ENCODE measurements at regions not wholly inside any gene's neighbourhood (a gene's known extent, or its start where the extent isn't known, plus 50 kb on each side); places are given as distances from the start of the nearest gene placed in this dataset.

- H3K9me3 Mint-ChIP-seq = peaks cover 14% of the 10 kb centered on the region
- no peak for TF ChIP-seq CTCF (IDR thresholded peaks at IDR 0.05; ENCODE audit: unreplicated experiment in 3 of 3)
- no peaks in the 10 kb centered on the region for H3K36me3 Mint-ChIP-seq (ENCODE audit: low read depth)
- H3K4me1 Mint-ChIP-seq = peaks cover 35% of the 10 kb centered on the region
- H3K4me3 Mint-ChIP-seq = no peak overlapping the region
- no peak overlapping the region for H3K27ac Mint-ChIP-seq
- H3K27me3 Mint-ChIP-seq (ENCODE audit: low read depth) = peaks cover 78% of the 10 kb centered on the region
These were observed 148.3 kb upstream of the IRX3 start for GRCh38 chr16:54434859-54435258.

- TF ChIP-seq CTCF (IDR thresholded peaks at IDR 0.05; ENCODE audit: unreplicated experiment in 3 of 3) = no peak
- Mint-ChIP-seq H3K27ac (peak overlapping the region in 1 of 3 experiments; percentile 9), H3K9me3 (peaks cover 24% of the 10 kb centered on the region), H3K27me3 (ENCODE audit: low read depth) (peaks cover 75% of the 10 kb centered on the region), H3K4me3 (no peak overlapping the region), H3K36me3 (ENCODE audit: low read depth) (peaks cover 5% of the 10 kb centered on the region), H3K4me1 (peaks cover 33% of the 10 kb centered on the region)
These were observed 146.3 kb upstream of the IRX3 start for GRCh38 chr16:54432897-54433229.

GRCh38 chr16:54431997-54432896, 145.7 kb upstream of the IRX3 start:
- peaks cover 27% of the 10 kb centered on the region for H3K4me1 Mint-ChIP-seq
- peaks cover 5% of the 10 kb centered on the region for H3K36me3 Mint-ChIP-seq (ENCODE audit: low read depth)
- H3K27ac Mint-ChIP-seq = peak overlapping the region in 2 of 3 experiments; percentile 9 to 39
- peak overlapping the region in 1 of 3 experiments; percentile 25 for H3K4me3 Mint-ChIP-seq
- H3K9me3 Mint-ChIP-seq = peaks cover 24% of the 10 kb centered on the region
- peaks cover 69% of the 10 kb centered on the region for H3K27me3 Mint-ChIP-seq (ENCODE audit: low read depth)
- TF ChIP-seq CTCF (IDR thresholded peaks at IDR 0.05; ENCODE audit: unreplicated experiment in 3 of 3) = no peak

GRCh38 chr16:54431041-54431996, 144.7 kb upstream of the IRX3 start:
- H3K27ac Mint-ChIP-seq = no peak overlapping the region
- TF ChIP-seq CTCF (IDR thresholded peaks at IDR 0.05; ENCODE audit: unreplicated experiment in 3 of 3) = no peak
- peaks cover 5% of the 10 kb centered on the region for H3K36me3 Mint-ChIP-seq (ENCODE audit: low read depth)
- no peak overlapping the region for H3K4me3 Mint-ChIP-seq
- H3K4me1 Mint-ChIP-seq = peaks cover 23% of the 10 kb centered on the region
- H3K27me3 Mint-ChIP-seq (ENCODE audit: low read depth) = peaks cover 71% of the 10 kb centered on the region
- H3K9me3 Mint-ChIP-seq = peaks cover 24% of the 10 kb centered on the region

- Mint-ChIP-seq H3K9me3 (peaks cover 24% of the 10 kb centered on the region), H3K36me3 (ENCODE audit: low read depth) (peaks cover 5% of the 10 kb centered on the region), H3K27me3 (ENCODE audit: low read depth) (peaks cover 69% of the 10 kb centered on the region), H3K4me1 (peaks cover 23% of the 10 kb centered on the region), H3K4me3 (no peak overlapping the region), H3K27ac (no peak overlapping the region)
- no peak for TF ChIP-seq CTCF (IDR thresholded peaks at IDR 0.05; ENCODE audit: unreplicated experiment in 3 of 3)
These were observed 144.0 kb upstream of the IRX3 start for GRCh38 chr16:54430491-54431030.
